Hematopoietic multipotent progenitor cell treated with erythropoietin and hydrocortisone succinate and interleukin-3 and kit ligand, for 8 days (in vitro differentiated cells): ENCODE measurements at regions not wholly inside any gene's neighbourhood (a gene's known extent, or its start where the extent isn't known, plus 50 kb on each side); places are given as distances from the start of the nearest gene placed in this dataset.
"Not testable (repeated sequence)": the region's sequence is repeated elsewhere in the genome, so short reads cannot be mapped to it uniquely, and the experiment has no call there.

Experiments
- DNase-seq: peaks from one replicate; pipeline ENCODE4 v3.0.0-alpha.2; 2015

DNA sequence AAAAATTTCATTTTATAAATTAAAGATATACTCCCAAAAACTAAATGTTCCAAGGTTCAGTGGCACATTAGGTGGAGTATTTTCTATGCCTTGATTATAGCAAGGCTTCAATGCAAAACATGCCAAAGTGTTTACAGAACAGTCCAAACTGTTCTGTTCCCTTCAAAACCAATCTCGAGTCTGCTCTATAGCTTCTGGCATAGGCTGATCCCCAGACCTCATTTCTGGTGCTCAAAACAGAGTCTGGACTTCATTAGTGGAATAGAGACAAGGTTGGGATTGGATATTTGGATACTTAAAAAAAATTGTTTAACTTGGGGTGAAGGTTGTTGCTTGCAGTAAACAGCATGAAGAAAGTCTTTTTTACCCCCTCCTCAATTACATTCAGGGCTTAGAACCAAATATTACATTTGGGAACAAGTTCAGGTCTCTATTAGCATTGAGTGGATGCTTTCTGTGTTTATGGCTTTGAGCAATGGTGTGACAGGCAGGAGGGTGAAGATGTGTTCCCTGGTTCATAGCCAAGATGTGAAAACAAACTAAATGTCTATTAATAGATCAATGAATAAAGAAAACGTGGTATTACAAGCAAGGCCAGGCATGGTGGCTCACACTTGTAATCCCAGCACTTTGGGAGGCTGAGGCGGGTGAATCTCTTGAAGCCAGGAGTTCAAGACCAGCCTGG is 208.1 kb upstream of the RND3 start:
- DNase-seq: no peak

DNA sequence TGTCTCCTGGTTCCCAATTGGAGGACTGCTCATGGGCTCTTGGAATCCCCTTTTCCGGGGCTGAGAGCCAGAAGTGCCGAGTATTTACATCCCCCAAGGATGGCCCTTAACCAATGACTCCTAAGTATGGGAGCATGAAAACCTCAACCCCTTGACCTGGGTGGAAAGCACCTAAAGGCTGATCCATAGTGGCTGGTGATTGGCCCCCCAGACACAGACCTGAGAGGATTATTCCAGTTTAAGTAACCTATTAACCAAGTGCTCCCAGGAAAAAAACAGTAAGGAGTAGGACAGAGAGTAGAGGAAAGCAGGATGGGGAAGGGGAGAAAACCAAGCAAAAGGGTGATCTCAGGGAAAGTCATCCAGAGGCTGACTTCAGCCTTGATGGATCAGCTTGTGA is 206.1 kb upstream of the RND3 start:
- DNase-seq: no peak

DNA sequence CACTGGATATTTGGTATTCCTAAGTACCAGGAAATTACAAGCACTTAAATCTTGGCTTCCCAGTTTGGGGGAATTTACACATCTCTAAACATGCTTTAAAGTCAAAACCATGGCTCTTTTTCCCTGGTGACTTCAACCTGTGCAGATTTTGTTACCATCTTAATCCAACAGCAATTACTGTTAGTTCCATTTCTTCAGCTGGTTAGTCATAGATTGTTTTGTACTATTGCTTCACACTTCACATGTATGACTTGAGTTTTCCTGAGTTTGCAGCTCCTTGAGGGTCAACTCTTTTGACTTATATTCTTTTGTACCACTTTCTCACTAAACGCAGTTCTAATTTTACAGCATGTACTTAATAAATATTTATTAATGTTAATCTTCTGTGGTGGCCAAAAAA is 203.4 kb upstream of the RND3 start:
- no peak for DNase-seq

DNA sequence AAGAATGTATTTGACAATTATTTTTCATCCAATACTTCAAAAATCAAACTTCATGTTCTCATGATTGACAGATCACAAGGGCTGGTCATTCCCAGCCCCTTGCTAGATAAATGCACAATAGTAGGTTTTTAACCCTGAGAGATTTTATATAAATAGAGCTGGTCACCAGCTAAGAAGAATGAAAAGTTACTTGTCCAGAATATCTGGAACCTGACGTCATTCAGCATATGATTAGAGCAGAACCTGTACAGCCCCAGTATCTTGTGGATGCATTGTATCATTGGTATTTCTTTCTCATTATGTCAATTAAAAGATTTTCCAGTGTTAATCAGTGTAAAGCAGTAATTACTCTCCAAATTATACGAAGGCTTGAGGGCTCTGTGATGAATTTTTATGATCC is 202.8 kb upstream of the RND3 start:
- DNase-seq: no peak

DNA sequence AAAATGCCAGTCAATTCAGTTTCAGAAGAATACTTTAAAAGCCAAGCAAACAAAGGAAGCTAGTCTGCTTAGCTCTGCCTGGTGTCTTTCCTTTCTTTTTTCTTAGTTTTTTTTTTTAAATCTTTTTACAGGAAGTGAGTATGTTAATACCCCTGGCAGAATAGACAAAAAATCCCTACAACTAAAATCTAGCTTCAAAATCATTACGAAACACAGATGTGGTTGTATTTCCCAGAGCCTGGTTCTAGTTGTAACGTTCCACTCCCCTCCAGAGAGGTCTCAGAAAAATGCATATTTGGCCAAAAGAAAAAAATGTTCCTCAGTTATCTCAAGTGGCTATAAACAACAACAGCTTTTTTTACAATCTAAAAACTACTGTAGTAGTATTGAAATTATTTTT is 202.1 kb upstream of the RND3 start:
- no peak for DNase-seq

DNA sequence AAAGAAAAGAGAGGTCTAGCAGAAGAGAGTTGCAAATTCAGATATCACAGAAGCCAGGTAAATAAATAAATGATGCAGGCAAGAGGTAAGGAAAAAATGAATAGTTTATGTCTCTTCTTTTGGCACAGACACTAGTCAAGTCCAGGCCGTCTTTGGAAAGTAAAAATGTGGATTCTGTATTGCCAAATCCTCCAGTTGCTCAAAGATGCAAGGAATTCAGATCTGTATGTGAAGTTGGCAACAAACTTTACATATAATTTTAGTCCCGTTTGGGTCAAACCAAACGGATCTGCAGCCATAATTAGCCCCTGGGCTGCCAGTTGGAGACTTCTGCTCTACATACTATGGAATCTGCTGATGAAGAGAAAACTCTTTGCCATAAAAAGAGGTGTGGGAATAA is 200.5 kb upstream of the RND3 start:
- no peak for DNase-seq

DNA sequence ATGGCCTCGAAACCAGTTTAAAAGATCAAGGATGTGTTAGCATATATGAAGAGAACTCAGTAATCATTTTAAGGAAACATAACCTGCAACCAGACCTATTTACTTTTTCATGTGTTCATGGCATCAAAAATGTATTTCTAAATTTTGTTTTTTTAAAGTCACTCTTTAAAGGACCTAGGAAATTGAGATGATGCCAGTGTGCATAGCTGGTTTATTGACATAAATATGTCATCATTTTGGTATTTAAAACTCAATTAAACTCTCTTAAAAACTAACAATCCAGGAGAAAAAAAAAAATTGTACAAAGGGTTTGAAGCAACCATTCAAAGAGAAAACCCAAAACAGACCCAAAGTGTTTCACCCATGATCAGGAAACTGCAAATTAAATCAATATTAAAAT is 198.9 kb upstream of the RND3 start:
- DNase-seq: no peak

DNA sequence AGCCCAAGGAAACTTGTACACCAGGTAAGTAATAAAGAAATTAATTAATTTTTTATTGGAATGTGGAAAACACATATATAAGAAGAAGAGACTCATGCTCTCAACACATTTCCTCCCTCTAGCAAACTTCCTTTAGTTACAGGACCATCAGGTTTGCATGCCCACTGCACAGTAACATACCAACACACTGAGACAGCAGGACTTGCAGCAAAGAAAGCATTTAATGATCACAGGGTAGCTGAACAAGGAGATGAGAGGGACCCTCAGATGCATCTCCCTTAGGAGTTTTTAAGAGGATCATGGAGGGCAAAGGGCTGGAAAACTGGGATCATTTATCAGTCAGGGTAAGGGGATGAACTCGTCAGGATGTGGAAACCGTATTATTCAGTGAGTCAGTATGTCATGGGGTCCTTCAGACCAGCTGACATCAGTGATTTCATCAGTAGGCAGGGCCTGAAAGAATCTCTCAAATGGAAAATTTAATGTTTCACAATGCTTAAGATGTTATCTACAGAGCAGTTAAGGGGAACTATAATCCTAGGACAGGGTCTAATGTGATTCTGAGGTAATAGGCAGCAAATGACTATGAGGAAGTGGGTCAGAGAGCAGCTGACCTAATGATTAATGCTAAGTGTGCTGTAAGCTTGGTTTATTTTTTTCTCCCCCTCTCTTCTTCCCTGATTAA is 193.8 kb upstream of the RND3 start:
- peak; percentile 1 for DNase-seq

DNA sequence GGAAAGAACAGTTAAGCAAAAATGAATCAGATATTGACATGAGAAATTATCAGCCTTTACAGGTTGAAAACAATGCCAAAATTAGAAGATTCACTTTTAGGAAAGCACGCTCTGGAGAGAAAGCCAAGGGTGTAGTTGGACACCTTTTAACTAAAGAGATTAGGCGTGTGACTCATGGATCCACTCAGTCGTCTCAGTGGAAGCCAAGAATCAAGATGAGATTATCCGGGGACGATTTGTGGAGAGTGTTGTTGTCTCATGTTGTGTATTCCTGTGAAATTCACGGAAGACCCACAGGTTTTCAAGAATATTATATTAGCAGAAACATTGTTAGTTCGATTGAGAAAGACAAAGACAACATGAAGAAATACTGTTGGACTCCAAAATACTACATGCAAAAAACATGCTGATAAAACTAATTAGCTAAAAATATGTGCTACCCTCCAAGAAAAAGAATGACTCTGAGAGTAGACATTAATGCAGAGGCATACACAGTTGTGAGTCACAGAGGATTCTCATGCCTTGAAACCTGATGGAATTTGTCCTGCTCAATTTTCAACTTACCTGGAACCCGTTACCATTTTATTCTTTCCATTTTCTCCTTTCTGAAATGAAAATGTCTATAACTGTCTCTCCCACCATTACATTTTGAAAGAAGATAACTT is 192.1 kb upstream of the RND3 start:
- DNase-seq: no peak

DNA sequence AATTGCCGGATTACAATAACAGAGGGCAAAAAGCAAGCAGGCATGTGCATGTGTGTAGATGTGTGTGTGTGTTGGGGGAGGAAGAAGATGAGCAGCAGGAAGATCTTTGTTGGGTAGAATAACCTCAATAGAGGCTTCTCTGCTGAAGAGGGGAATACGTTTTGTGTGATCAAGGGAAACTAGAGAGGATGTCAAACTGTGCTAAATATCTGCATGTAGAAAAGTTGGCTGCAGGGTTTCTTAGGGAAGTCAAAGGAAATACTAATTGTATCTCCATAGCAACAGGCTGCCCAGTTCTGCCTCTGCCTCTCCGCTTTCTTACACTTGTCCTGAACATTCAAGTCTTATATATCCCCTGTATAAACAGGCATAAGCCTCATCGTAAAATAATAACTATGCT is 190.1 kb upstream of the RND3 start:
- DNase-seq: no peak

DNA sequence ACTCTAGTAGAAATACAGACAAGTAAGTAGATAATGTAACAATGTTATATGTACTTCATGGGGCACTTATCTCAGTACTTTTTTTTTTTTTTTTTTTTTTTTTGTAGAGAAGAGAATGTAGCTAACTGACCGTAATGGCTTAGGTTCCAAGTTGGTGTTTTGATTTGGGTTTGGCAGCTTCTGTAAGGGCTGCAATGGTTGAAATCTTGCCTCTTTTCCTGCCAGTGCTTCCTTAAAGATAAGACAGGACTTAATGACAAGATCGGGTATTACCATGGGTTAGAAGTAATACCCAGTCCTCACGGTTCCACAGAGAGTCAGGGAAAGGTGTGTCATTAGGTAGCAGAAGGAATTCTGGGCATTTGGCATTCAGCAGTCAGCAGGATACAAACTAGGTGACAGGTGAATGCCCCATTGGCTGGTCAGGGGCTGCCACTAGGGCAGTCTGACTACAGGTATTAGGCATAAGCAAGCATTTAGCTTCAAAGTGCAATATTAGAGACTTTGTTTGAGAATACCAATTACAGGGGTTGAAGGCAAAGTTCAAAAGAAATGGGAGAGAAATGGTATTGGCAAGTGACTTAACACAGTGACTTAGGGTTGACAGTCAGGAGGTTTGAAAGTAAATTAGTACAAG is 189.4 kb upstream of the RND3 start:
- DNase-seq: no peak

DNA sequence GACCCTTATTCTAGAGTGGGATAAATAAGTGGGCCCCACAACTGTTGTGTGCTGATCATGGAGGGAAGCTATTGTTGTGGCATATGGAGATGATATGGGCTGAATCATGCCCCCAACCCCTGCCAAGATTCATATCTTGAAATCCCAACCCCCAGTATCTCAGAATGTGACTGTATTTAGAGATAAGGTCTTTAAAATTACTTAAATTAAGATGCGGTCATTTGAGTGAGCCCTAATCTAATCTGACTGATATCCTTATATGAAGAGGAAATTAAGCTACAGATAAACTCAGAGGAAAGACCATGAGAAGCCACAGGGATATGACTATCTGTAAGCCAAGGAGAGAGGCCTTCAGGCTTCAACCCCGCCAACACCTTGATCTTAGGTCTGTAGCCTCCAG is 188.3 kb upstream of the RND3 start:
- DNase-seq: no peak

DNA sequence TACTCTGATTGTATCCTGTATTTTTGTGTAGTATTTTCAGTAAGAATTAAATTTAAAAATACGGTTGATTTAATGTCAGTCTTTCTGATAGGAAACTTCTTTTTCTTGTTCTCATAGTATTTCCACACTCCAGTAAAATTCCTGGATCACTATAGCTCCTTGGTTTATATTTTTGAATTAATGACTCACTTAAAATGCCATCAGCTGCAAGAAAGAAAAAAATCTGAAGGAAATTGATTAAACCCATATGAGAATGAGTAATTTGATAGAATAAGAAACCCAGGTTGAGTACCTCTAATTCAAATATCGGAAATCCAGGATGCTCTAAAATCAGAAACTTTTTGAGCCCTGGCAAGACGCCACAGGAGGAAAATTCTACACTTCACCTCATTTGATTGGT is 186.8 kb upstream of the RND3 start:
- DNase-seq: no peak

DNA sequence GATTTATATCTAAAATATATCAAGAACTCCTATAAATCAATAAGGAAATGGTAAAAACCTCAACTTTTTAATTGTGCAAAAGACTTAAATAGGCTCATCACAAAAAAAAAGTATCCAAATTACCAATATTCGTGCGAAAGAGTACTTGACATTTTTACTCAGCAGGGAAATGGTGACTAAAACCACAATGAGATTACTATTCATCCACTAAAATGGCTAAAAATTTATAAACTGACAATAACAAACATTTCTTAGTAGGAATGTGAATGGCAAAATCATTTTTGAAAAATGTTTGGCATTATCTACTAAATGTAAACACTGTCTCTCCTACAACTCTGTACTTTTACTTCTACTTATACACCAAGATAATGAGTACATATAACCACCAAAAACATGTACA is 184.8 kb upstream of the RND3 start:
- no peak for DNase-seq

DNA sequence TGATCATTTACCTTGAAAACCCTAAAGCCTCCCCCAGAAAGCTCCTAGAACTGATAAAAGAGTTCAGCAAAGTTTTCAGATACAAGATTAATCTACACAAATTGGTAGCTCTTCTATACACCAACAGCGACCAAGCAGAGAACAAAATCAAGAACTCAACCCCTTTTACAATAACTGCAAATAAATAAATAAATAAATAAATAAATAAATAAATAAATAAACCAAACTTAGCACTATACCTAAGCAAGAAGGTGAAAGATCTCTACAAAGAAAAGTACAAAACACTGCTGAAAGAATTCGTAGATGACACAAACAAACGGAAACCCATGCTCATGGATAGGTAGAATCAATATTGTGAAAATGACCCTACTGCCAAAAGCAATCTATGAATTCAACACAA is 182.0 kb upstream of the RND3 start:
- no peak for DNase-seq

DNA sequence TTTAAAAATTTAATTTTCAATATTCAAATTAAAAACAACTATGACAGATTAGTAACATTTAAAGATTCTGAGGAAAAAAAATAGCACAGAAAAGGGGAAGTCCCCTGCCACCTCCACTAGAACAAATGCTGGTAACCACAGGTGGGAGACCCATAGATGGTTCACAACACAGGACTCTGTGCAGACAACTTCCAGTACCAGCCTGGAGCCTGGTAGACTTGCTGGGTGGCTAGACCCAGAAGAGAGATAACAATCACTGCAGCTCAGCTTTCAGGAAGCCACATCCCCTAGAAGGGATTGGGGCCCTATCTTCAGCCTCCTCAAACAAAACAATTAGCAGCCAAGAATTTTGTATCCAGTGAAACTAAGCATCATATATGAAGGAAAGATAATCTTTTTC is 179.6 kb upstream of the RND3 start:
- not testable (repeated sequence) for DNase-seq

DNA sequence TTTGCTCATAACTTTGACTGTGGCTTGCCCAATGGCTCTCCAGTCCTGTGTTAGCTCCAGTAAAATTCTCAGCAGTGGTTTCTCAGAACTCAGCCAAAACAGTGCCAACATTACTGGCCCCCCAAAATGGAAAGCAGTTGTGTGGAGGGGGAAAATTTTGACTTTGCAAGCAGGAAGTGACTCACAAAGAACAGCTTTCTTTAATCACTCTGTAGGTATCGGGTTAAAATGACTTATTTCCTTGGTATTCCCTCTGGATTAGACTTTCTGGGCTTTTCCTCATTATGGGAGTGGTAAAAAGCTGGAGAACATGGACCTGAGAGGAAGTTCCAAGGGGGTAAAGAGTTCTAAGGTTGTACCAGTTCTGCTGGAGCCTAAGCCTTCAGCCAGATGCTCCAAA is 175.7 kb upstream of the RND3 start:
- DNase-seq: no peak

DNA sequence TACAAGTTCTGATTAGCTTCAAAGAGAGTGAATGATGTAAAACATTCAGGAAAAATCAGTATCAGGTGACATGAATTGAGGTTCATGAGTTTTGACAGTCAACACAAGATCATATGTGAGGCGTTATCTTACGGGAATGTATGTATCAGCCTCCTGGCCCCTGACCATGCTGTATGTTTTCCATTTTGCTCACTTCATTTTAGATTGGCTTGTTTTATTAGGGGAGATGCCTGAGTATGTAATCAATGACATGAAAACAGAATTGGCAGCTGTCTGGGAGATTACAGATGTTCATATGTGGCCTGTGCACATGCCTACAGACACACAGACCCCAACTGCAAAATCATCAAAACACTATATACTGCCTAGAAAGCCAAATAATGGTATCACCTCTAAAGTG is 168.5 kb upstream of the RND3 start:
- DNase-seq: no peak

DNA sequence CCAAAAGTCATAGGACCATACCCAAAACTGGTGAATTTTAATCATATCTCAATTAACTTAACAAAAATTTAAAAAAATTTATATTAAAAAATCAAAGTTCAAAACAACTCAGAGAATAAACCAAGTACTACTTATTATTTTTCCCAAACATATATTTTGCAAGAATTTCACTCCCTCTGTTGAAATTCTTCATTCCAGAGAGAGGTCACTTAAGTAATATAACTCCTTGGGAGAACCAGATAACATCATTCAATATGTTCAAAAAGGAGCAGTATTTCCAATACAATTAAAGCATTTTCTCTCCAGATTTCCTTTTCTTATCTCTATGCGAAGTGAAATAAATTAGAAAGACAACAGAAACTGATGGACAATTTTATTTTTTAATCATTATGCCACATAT is 165.9 kb upstream of the RND3 start:
- no peak for DNase-seq

DNA sequence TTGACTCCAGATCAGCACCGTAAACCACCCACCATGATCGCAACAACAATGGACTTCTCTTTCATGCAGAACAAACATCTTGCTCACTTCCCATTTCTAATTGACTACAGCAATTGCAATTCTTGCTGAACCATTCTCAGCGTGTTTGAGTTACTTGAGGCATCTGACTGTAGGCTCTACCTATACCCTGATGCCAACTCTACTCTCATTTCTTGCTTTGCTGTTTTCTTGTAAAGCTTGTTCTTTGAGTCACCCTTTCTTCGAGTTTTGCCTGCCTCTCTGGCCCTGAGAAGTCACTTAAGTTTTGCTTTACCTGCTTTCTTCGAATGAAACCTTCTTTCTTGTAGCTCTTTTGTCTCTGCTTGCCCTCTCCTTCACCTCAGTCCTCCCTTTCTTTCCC is 160.5 kb upstream of the RND3 start:
- no peak for DNase-seq

DNA sequence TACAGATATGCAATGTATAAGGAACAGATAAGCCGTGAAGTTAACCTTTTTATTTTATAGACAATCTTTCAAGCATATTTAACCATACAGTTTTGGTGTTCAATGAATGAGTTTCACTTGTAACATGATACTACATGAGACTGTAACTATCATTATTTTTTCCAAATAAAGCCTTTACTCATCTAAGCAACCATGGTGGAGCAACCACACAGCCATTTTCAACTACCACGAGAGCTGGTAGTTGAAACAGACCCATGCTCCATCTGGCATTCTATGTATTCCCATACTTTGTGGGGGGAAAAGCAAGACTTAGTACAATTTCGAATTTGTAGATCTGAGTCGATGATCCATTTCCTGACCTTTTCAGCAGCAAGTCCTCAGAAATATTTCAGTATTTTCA is 159.3 kb upstream of the RND3 start:
- DNase-seq: no peak

DNA sequence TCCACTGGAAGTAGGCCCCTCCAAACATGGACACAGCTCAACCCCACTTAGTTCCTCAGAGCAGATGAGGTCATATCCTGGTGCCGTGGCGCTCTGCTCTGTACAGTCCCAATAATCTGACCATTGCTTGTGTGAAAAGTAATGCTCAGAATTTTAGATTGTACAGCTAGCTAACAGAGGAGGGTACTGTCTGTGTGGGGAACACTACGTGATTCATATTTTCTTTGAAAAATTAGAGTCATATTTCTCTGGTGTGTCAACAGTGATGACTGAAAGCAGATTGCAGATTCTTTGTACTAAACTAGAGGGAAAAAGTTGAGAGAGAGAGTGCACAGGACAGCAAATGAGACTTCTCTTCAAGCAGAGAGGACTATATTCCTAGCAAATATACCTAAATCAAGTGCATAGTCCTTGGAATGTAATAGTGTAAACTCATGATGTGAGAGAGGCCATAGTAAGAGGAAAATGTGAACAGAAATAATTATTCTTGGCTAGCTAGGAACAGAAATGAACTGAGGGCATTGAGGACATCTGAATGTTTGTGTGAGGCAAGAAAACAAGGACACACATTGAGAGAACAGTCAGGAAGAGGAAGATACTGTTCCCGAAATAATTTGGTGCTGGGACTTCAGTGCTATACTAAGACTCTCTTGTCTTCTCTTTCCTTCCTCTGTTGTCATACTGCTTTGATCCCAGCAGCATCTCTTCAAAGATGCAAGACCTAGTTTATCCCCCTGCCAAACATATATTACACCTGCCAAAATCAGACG is 157.0 kb upstream of the RND3 start:
- no peak for DNase-seq

DNA sequence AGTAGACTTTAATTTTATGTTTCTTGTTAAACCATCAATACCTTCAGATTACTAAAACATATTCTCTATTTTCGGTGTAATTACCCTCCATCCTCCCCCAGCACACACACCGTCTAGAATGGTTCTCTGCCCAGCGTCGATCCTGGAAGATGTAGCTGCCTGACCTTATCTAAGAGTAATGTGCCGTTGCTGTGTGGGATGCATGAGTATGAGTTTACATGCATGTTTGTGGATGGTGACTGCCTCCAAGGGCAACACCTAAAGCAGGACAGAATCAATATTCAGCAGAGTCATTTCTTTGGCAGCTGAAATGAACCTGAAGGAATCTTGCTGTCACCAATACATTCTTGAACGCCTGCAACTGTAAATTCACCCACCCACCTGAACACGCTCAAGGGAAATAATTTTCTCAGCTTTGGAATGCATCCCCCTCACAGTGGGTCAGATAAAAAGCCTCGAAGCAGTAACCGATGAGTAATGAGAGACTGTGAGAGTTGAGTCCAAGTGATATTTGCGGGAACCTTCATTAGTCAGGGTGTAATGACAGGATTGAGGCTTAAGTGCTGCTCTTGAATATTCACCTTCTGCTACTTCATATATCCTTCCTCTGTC is 155.8 kb upstream of the RND3 start:
- no peak for DNase-seq
